Endothelial cell of hepatic sinusoid (primary cell): ENCODE measurements at regions not wholly inside any gene's neighbourhood (a gene's known extent, or its start where the extent isn't known, plus 50 kb on each side); places are given as distances from the start of the nearest gene placed in this dataset.
"Not testable (repeated sequence)": the region's sequence is repeated elsewhere in the genome, so short reads cannot be mapped to it uniquely, and the experiment has no call there.

Experiments
- in situ Hi-C: cut with HindIII; loops from 2 replicates; pipeline ENCODE4 v1.10.0; 2017; ENCODE audit warnings: low sequenced_read_pairs

DNA sequence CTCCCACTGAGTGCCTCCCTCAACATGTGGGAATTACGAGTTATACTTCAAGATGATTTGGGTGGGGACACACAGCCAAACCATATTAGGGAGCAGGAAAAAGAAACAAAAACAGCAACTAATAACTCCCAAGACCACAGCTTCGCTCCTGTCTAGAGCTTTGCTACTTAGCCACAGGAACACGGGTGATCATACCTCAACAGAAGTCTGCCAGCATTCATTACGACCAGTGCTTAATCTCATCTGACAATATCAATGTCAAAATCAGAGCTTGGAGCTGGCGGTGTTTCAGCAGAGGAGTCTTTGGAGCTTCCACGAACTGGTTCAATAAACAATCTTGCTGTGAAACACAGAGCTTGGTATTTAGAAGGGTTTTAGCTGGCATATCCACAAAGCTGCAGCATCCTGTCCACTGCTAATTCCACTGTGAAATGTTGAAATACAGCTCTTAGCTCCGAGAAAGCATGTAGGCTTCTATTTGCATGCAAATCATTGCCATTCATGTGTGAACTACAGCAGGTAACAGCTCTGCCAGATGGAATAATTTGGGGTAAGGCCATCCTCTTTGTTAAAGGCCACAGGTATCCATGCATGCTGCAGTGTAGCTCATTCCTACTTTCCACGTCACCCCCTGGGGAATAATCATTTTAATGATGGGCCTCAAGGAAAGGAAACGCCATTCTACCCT is 128.4 kb upstream of the GOT2 start:
- in situ Hi-C loops, result no loop called here

DNA sequence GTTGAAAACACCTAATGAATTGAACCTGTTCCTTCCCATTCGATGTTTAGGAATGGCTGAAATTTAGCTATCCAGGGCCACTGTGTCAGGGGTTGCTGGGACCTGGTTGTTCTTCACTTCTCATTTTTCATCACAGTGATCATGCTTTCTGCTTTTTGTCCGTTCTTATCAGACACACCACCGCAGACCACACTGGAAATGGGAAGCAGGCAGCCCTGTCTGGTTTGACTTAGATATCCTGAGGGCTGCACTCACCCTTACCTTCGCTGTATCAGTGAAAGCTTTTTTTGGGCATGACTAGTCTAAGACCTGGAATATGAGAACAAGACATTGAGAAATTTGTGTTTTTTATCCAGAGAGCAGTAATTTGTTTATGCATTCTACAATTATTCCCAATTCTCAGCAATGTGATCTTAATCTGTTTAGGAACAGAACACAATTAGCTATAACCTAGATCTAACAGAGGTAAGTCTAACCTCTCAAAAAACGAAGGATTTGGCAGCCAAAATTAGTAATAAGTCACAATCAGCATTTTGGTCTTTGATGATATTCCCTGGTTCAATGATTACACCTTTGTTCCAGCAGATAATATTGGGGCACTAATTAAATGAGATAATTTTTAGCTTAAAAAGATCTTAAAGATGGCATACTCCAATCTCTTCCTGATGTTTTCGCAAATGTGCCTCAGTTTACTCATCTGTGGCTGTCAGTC is 126.0 kb upstream of the GOT2 start:
- in situ Hi-C loops, result loop anchor here (5.0 kb wide), 1 partner anchor 83 kb away; no protein-coding TSS in a partner anchor

DNA sequence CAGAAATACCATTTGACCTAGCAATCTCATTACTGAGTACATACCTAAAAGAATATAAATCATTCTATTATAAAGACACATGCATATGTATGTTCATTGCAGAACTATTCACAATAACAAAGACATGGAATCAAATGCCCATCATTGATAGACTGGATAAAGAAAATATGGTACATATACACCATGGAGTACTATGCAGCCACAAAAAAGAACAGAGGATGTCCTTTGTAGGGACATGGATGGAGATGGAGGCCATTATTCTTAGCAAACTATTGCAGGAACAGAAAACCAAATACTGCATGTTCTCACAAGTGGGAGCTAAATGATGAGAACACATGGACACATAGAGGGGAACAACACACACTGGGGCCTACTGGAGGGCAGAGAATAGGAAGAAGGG is 124.5 kb upstream of the GOT2 start:
- in situ Hi-C loops, result loop anchor here (5.0 kb wide), 1 partner anchor 81 kb away; no protein-coding TSS in a partner anchor

DNA sequence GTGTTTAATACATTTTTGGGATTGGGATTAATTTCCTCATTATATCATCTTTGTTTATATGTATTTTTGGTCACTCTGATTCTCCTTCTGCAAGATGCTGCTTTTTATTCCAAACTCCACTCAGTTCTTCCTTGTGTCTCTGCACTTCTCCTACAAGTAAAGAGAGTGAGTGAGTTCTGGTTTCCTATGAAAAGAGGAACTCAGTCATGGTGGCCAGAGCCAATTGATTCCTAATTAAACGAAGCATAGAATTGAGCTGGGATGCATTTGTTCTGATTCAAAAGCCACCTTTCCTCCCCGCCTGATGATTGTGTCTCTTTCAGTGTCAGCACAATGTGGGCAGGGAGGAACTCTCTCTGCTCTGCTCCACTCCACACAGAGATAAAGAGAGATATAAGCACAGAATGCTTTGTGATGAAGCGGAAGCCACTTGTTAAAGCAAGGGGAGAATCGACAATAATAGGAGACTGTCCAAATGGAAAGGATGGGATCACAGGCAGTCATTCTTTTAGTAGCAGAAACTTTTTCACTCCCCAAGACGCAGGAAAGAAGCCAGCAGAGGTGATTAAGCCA is 121.3 kb upstream of the GOT2 start:
- in situ Hi-C loops, result loop anchor here (5.0 kb wide), 1 partner anchor 78 kb away; no protein-coding TSS in a partner anchor

DNA sequence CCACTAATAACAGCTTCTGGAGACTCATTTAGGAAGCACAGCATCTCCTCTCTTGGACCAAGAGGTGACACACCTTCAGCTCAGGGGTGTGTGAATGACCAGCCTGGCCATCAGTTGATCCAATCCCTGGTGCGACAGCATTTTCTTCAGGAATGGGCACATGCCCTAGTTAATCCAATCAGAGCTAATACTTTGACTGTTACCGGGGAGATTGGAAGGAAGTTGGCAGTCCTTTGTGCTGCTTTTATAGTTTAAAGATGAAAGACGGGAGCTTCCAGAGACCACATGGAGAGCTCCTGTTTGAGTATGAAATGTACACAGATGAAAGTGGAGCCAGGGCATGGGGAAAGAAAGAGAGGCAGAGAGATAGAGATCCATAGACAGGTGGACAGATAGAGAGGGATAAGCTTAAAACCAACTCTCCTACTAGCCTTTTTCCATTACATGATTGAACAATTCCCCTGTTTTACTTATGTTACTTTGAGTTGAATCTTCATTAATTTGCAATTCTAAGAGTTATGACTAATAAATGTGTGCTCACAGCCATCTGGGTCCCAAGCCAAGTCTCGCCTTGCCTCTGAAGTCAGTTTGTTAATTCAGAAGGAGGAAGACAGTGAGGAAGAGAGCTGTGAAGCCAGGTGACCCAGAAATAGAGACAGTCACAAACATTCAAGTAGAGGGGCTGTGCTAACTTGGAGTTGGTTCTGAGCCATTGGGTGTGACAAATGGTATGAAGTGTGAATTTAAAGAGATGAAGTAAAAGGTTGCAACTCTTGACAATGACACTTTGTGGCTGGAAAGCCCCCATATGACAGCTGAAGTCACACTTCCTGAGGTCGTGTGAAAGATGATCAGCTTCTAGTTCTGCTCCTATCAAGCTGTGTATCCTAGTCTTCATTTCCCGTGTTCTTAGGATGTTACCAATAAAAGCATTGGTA is 120.0 kb upstream of the GOT2 start:
- in situ Hi-C loops, result no loop called here

DNA sequence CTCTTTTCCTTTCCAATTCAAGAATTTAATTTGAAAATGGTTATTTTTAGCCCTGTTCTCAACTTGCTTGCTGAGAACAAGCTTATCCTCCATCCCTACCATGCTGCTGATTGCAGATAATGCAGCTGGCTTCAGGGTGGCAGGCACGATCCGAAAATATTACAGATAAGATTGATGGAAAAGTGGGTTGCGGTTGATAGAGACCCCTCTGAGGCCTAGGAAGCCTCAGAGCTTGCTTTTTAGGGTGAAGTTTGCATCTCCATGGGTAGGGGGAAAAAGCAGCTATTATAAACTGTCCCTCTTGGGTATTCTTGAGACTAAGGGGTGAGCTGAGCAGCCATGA is 116.5 kb upstream of the GOT2 start:
- in situ Hi-C loops, result no loop called here

DNA sequence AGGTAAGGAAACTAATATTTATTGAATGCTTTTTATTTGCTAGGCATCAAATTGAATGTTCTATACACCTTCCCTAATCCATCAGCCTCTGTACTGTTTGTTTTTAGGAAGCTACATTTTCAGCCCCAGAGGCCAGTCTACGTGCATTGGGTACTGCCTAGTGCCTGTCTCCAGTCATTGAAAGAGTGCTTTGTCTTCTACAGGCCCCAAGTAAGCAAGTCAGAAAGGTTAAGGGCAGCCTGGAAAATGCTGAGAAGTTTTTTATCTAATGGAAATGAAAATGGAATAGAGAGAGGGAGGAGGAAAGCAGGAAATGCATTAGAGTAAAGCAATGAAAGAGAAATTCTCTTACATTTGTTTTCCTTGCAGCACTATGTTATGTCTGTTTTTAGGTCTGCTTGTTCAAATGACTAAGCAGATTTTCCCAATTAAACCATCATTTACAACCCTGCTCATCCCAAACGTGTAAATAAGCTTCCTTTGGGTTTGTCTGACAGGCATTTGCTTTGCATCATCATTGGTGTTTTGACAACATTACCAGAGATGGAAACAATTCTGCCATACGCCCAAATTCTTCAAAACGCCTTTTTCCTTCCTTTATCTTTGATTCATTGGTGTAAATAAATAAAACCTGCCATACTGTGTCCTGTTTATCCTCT is 116.0 kb upstream of the GOT2 start:
- in situ Hi-C loops, result no loop called here

DNA sequence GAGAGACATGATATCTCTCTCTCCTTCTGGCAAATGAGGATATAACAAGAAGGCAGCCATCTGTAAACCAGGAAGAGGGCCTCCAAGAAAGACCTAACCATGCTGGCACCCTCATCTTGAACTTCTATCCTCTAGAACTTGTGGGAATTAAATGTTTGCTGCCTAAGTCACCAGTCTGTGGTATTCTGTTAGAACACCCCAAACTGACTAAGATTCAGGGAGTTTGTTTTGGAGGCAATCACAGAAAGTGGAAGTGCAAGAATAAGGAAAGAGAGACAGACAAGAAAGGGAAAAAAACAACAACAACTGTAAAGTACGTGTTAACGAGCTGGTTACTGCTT is 114.5 kb upstream of the GOT2 start:
- in situ Hi-C loops, result no loop called here

DNA sequence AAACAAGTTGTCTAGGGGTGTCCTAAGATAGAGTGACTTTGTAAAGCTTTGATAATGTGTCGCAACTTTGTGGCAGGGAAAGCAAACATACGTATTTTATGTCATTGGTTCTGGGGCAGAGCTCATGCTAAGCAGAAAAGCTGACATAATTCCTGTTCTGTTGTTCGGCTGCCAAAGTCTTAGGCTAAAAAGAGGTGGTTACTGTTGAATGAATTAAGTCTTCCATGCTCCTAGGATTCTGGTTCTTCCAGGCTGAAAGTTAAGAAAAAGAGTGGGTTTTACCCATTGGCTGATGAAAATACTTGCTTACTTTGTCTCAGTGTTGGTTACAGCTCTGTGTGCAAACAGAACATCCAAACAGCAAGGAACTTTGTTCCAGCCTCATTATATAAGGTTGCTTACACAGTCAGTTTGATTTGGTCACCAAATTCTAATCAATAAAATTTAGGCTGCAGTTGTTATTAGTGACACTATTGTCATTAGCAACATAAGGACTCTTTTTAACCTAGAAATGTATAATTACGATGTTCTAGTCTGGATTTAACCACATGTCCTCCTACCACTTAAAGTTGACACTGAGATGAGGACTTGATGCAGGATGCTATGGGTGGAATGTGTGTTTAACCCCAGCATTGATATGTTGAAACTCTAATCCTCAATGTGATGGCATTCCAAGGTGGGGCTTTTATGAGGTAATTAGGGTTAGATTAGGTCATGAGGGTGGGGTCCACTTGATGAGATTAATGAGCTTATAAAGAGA is 114.0 kb upstream of the GOT2 start:
- in situ Hi-C loops, result no loop called here

DNA sequence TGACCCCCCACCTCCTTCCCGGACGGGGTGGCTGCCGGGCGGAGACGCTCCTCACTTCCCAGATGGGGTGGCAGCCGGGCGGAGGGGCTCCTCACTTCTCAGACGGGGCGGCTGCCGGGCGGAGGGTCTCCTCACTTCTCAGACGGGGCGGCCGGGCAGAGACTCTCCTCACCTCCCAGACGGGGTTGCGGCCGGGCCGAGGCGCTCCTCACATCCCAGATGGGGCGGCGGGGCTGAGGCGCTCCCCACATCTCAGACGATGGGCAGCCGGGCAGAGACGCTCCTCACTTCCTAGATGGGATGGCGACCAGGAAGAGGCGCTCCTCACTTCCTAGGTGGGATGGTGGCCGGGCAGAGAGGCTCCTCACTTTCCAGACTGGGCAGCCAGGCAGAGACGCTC is 112.1 kb upstream of the GOT2 start:
- in situ Hi-C loops, result not testable (repeated sequence)

DNA sequence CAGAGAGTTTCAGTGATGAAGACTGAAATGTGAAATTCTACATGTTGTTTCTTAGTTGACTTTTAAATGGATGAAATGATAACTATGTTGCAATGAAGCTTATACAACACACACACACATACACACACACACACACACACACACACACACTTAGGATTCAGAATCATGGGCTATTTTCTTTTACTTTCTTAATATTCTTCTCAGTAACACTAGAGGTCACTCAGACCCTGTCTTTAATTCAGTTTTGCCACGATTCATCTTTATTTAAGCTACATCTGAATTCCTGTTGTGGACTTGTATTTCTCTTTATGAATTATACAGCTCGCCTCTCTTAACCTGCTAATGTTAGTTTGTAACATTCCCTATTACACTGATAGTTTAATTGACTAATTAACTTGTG is 109.6 kb upstream of the GOT2 start:
- in situ Hi-C loops, result no loop called here

DNA sequence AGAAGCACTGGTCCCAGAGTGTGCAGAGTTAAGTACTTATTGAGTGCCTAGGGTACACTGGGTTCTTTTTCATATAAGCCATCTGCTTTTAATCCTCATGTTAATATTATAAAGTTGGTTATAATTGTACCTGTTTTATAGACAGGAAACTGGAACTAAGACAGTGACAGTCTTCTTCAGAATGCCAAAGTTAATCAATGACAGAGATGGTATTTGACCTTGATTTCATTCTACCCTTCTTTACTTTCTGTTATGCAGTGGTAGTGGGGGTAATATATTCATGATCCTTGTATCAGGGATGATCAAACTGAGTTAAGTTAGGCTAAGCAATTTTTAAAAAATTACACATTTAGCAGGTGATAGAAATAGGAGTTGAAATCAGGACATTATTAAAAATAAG is 108.6 kb upstream of the GOT2 start:
- in situ Hi-C loops, result no loop called here

DNA sequence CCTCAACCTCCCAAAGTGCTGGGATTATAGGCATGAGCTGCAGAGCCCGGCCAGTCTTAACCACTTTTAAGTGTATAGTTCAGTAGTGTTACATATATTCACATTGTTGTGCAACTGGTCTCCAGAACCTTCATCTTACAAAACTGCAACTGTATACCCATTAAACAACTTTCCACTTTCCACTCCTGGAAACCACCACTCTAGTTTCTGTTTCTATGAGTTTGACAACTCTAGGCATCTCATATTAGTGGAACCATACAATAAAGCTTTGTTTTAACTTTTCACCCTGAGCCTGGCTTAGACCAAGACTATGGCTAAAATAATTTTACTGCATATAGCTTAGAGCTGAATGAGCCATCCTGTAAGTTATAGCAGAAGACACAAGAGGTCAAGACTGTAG is 108.0 kb upstream of the GOT2 start:
- in situ Hi-C loops, result no loop called here

DNA sequence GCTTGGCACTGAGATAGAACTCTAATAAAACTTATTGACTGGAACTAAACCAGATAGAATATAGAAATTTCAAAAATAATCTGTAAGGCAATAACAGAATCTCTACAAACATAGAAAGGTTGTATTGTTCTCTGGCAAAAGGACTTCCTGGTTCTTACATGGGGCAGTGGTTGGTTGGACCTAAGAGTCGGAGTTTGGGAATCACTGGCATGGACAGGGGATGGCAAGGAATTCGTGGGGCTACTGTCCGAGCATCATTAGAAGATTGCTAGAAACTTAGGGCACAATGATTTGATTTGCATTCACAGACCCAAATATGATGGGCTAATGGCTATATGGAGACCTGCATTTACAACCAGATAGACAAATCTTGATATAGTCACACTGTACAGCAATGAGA is 103.8 kb upstream of the GOT2 start:
- in situ Hi-C loops, result no loop called here

DNA sequence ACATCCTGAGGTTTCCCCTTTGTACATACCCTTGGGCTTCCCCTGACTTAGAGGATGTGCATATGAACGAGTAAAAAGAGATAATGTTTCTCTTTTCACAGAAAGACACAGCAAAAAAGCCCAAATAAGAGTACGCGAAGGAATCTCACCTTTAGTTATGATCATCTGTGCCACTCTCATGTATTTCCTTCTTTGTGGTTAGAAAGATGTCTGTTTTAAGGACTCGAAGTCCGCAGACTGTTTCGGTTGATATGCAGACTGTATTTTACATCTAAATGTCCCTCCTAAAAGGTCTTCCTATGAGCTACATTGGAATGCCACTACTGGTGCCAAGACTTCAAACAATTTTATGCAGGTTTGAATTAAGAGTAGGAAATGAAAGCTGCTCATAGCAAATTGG is 102.3 kb upstream of the GOT2 start:
- in situ Hi-C loops, result no loop called here

DNA sequence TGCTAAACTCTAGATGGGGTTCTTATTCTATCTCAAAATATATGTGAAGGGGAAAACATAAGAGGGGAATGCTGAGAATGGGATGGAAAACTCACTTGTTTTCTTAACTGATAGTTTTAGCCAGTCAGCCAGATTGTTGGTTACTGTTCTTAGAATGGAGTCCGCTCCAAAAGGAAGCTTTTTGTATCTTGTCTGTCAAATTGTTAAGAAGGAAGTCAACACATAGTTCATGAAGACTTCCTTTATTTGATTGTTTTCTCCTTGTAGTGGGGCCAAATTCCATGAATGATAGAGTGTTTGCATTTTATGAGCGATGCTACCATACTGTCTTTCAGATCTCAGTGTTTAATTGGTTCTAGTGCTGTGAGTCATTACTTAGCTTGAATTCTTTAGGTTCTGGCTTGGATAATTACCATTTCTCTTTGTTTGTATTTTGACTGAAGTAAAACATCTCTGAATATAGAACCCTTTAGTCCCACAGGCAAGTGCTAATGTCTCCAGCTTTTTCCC is 98.3 kb upstream of the GOT2 start:
- in situ Hi-C loops, result no loop called here

DNA sequence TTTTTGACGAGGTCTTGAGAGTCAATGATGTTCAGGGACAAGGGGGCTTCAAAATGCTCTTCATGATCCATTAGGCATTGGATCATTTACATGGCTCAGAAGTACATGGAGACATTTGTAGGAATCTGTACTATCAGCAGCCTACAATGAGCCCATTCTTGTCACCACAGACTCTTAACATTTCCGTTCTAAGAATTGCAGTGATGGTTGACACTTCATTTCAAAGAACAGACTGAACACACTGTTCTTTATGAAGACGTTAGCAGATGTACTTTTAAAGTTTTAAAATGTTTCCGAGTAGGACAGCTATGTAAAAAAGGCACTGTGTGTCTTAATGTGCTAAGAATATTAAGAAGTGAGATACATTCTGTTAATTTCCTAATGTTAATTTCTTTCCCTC is 97.3 kb upstream of the GOT2 start:
- in situ Hi-C loops, result no loop called here

DNA sequence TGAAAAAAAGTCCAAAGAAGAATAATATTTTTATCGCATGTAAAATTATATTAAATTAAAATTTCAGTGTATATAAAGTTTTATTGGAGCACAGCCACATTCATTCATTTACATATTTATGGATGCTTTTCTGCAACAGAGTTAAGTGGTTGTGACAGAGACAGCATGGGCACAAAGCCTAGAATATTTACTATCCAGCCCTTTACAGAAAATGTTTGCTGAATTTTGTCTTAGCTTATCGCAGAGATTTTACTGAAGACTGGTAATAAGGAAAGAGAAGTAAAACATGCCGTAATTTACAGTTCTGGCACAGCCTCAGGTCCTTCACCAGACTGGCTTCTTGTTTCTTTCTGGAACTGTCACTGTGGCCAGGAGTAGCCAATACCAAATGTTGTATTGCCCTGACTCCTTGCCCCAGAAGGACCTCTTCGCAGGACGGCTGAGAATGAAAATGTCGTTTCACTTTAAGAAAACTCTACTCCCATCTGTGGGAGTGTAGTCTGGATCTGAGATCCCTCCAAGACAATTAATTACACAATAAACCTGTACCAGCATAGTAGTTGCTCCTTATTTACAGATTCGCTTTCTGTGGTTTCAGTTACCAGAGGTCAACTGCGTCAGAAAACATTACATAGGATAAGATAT is 94.9 kb upstream of the GOT2 start:
- in situ Hi-C loops, result no loop called here

DNA sequence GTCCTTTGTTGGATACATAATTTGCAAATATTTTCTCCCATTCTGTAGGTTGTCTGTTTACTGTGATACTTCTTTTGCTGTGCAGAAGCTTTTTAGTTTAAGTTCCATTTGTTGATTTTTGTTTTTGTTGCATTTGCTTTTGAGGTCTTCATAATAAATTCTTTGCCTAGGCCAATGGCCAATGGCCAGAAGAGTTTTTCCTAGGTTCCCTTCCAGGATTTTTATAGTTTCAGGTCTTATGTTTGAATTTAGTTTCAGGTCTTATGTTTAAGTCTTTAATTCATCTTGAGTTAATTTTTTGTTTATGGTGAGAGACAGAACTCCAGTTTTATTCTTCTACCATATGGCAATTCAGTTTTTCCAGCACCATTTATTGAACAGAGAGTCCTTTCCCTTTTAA is 90.1 kb upstream of the GOT2 start:
- in situ Hi-C loops, result no loop called here
